ENCODE measurements at regions not wholly inside any gene's neighbourhood (a gene's known extent, or its start where the extent isn't known, plus 50 kb on each side); places are given as distances from the start of the nearest gene placed in this dataset.

- TF ChIP-seq ESRRA (IDR thresholded peaks at IDR 0.05; ENCODE audit: borderline replicate concordance, low read depth) (no peak), NRF1 (conservative IDR thresholded peaks at IDR 0.05 in 1 of 2, IDR thresholded peaks at IDR 0.05 in 1 of 2) (no peak), EZH2 (IDR thresholded peaks at IDR 0.05; ENCODE audit: borderline replicate concordance, low read depth, low read length) (no peak), ELK1 (CRISPR knock-in tag; IDR thresholded peaks at IDR 0.05) (no peak), MED1 (CRISPR knock-in tag; IDR thresholded peaks at IDR 0.05; ENCODE audit: borderline replicate concordance) (no peak), CTCF (IDR thresholded peaks at IDR 0.05 in 2 of 3, conservative IDR thresholded peaks at IDR 0.05 in 1 of 3; ENCODE audit: insufficient read depth in 2 of 3, low read depth in 1 of 3, low read length in 3 of 3) (no peak), CEBPB (tag; IDR thresholded peaks at IDR 0.05) (no peak), NFRKB (IDR thresholded peaks at IDR 0.05; ENCODE audit: low read depth) (no peak), ZNF239 (CRISPR knock-in tag; IDR thresholded peaks at IDR 0.05) (no peak), ZBTB40 (IDR thresholded peaks at IDR 0.05) (no peak), ZBTB40 (CRISPR knock-in tag; IDR thresholded peaks at IDR 0.05) (no peak), RFX1 (IDR thresholded peaks at IDR 0.05) (no peak)
Observed at GRCh38 chr11:70523384-70524095, 125.2 kb downstream of the CTTN start.

Measured in K562 (cell line).